HEK293 (cell line): ENCODE measurements at regions not wholly inside any gene's neighbourhood (a gene's known extent, or its start where the extent isn't known, plus 50 kb on each side); places are given as distances from the start of the nearest gene placed in this dataset.

Experiments
- CTCF ChIP-seq: fragments of 450-650 bp; formaldehyde crosslinking; IDR thresholded peaks from 2 replicates; pipeline ENCODE4 v1.5.1; 2016; ENCODE audit warnings: missing biosample characterization, missing genetic modification characterization
- EGR2 ChIP-seq: fragments of 450-650 bp; formaldehyde crosslinking; IDR thresholded peaks from 2 replicates; pipeline ENCODE4 v1.5.1; 2016; ENCODE audit warnings: low read depth, missing biosample characterization, missing genetic modification characterization
- KLF16 ChIP-seq: fragments of 450-650 bp; formaldehyde crosslinking; IDR thresholded peaks from 2 replicates; pipeline ENCODE4 v1.5.1; 2017; ENCODE audit warnings: missing biosample characterization, missing genetic modification characterization
- OSR2 ChIP-seq: fragments of 450-650 bp; formaldehyde crosslinking; IDR thresholded peaks from 2 replicates; pipeline ENCODE4 v1.5.1; 2016; ENCODE audit warnings: missing biosample characterization, missing genetic modification characterization
- ZNF138 ChIP-seq: fragments of 450-650 bp; formaldehyde crosslinking; IDR thresholded peaks from 2 replicates; pipeline ENCODE4 v1.5.1; 2016; ENCODE audit warnings: missing biosample characterization, missing genetic modification characterization, borderline replicate concordance
- ZNF140 ChIP-seq: fragments of 450-650 bp; formaldehyde crosslinking; IDR thresholded peaks from 2 replicates; pipeline ENCODE4 v1.5.1; 2016; ENCODE audit warnings: missing biosample characterization, missing genetic modification characterization
- ZNF558 ChIP-seq: fragments of 450-650 bp; formaldehyde crosslinking; IDR thresholded peaks from 2 replicates; pipeline ENCODE4 v1.5.1; 2016; ENCODE audit warnings: missing biosample characterization, missing genetic modification characterization
- ZNF747 ChIP-seq: fragments of 450-650 bp; formaldehyde crosslinking; IDR thresholded peaks from 2 replicates; pipeline ENCODE4 v1.5.1; 2016; ENCODE audit warnings: missing biosample characterization, missing genetic modification characterization
- ZNF791 ChIP-seq: fragments of 450-650 bp; formaldehyde crosslinking; IDR thresholded peaks from 2 replicates; pipeline ENCODE4 v1.5.1; 2016; ENCODE audit warnings: missing biosample characterization, missing genetic modification characterization

GRCh38 chr13:33471204-33471603 lies 185.6 kb upstream of the STARD13 start:
- TF ChIP-seq ZNF747 = no peak
- no peak for TF ChIP-seq KLF16
- no peak for TF ChIP-seq OSR2
- TF ChIP-seq CTCF (tag by site-specific recombination) = no peak
- TF ChIP-seq EGR2 (tag by site-specific recombination) = no peak
- TF ChIP-seq ZNF791 = no peak
- TF ChIP-seq ZNF558 = no peak
- TF ChIP-seq ZNF140 (tag by site-specific recombination) = no peak
- no peak for TF ChIP-seq ZNF138 (tag by site-specific recombination)
